ENCODE measurements at regions not wholly inside any gene's neighbourhood (a gene's known extent, or its start where the extent isn't known, plus 50 kb on each side); places are given as distances from the start of the nearest gene placed in this dataset.
A peak's percentile ranks its signal among the peaks of the same experiment; 100 is the strongest.

- H3K4ac ChIP-seq (ENCODE audit: low read depth, low read length), result no peak overlapping the region
- WGBS (ENCODE audit: extremely low coverage, insufficient coverage, low lambda C conversion rate), result no CpG with 5 or more reads among the region's 3 CpGs
- no peaks in the 10 kb centered on the region for H3K79me2 ChIP-seq (ENCODE audit: control insufficient read depth, insufficient read depth, low read length)
- H3K4me2 ChIP-seq (ENCODE audit: low read length), result no peak overlapping the region
- peaks cover 1% of the 10 kb centered on the region for H3K79me1 ChIP-seq (ENCODE audit: low read length)
- H2AK5ac ChIP-seq (ENCODE audit: low read length), result no peak overlapping the region
- H2BK120ac ChIP-seq (ENCODE audit: low read depth, low read length), result no peak overlapping the region
- H3K4me3 ChIP-seq (ENCODE audit: low read length), result no peak overlapping the region
- H3K56ac ChIP-seq (ENCODE audit: low read length), result no peak overlapping the region
- no peak overlapping the region for H2BK5ac ChIP-seq (ENCODE audit: low read length)
- no peak for DNase-seq
- no peak overlapping the region for H4K5ac ChIP-seq (ENCODE audit: low read length)
- H3K36me3 ChIP-seq (ENCODE audit: control insufficient read depth, insufficient read depth, low read length), result no peaks in the 10 kb centered on the region
- no peak overlapping the region for H2BK15ac ChIP-seq (replicated peaks; ENCODE audit: low read depth)
- H3K4me1 ChIP-seq (ENCODE audit: control insufficient read depth, low read depth, low read length), result no peaks in the 10 kb centered on the region
- H3K9ac ChIP-seq (ENCODE audit: low read length), result no peak overlapping the region
- no peak overlapping the region for H4K8ac ChIP-seq (ENCODE audit: low read depth, low read length)
- H3K27ac ChIP-seq (ENCODE audit: low read depth, low read length), result no peak overlapping the region
- H3K18ac ChIP-seq (ENCODE audit: low read length), result no peak overlapping the region
- H3K27me3 ChIP-seq (ENCODE audit: insufficient read depth, low read length, poor library complexity), result no peaks in the 10 kb centered on the region
- H3K23ac ChIP-seq (ENCODE audit: low read length), result no peak overlapping the region
Observed at GRCh38 chr6:76594109-76594508, 521.6 kb upstream of the IMPG1 start.

DNA sequence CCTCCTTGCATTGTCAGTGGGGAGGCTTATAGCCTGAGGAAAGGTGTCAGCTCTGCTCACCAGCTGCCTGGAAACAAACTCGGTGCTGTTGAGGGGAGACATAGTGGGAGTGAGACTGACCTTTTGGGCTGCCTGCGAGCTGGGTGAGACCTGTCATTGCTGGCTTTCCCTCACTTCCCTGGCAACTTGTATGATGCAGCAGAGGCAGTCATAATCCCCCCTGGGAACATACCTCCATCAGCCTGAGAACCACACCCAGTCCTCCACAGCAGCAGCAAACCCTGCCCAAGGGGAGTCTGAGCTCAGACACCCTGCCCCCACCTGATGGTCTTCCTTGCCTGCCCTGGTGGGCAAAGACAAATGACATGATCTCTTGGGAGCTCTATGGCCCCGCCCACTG lies 521.2 kb upstream of the IMPG1 start:
- Histone ChIP-seq H2BK15ac (replicated peaks; ENCODE audit: low read depth) (no peak overlapping the region), H3K4me1 (ENCODE audit: control insufficient read depth, low read depth, low read length) (no peaks in the 10 kb centered on the region), H3K18ac (ENCODE audit: low read length) (no peak overlapping the region), H3K27ac (ENCODE audit: low read depth, low read length) (no peak overlapping the region), H3K36me3 (ENCODE audit: control insufficient read depth, insufficient read depth, low read length) (no peaks in the 10 kb centered on the region), H4K8ac (ENCODE audit: low read depth, low read length) (no peak overlapping the region), H3K79me1 (ENCODE audit: low read length) (peaks cover 1% of the 10 kb centered on the region), H3K23ac (ENCODE audit: low read length) (no peak overlapping the region), H3K4me3 (ENCODE audit: low read length) (no peak overlapping the region), H3K27me3 (ENCODE audit: insufficient read depth, low read length, poor library complexity) (no peaks in the 10 kb centered on the region), H3K4ac (ENCODE audit: low read depth, low read length) (no peak overlapping the region), H4K5ac (ENCODE audit: low read length) (no peak overlapping the region), H3K9ac (ENCODE audit: low read length) (no peak overlapping the region), H3K4me2 (ENCODE audit: low read length) (no peak overlapping the region), H3K56ac (ENCODE audit: low read length) (no peak overlapping the region), H2AK5ac (ENCODE audit: low read length) (no peak overlapping the region), H2BK5ac (ENCODE audit: low read length) (no peak overlapping the region), H3K79me2 (ENCODE audit: control insufficient read depth, insufficient read depth, low read length) (no peaks in the 10 kb centered on the region), H2BK120ac (ENCODE audit: low read depth, low read length) (no peak overlapping the region)
- no CpG with 5 or more reads among the region's 3 CpGs for WGBS (ENCODE audit: extremely low coverage, insufficient coverage, low lambda C conversion rate)
- no peak for DNase-seq

GRCh38 chr6:76592566-76592965 lies 520.1 kb upstream of the IMPG1 start:
- Histone ChIP-seq H3K9ac (ENCODE audit: low read length) (no peak overlapping the region), H3K4ac (ENCODE audit: low read depth, low read length) (no peak overlapping the region), H3K27ac (ENCODE audit: low read depth, low read length) (no peak overlapping the region), H2BK5ac (ENCODE audit: low read length) (no peak overlapping the region), H3K27me3 (ENCODE audit: insufficient read depth, low read length, poor library complexity) (no peaks in the 10 kb centered on the region), H3K36me3 (ENCODE audit: control insufficient read depth, insufficient read depth, low read length) (no peaks in the 10 kb centered on the region), H2AK5ac (ENCODE audit: low read length) (no peak overlapping the region), H4K8ac (ENCODE audit: low read depth, low read length) (no peak overlapping the region), H4K5ac (ENCODE audit: low read length) (no peak overlapping the region), H3K56ac (ENCODE audit: low read length) (no peak overlapping the region), H3K4me1 (ENCODE audit: control insufficient read depth, low read depth, low read length) (no peaks in the 10 kb centered on the region), H3K18ac (ENCODE audit: low read length) (no peak overlapping the region), H2BK15ac (replicated peaks; ENCODE audit: low read depth) (no peak overlapping the region), H3K23ac (ENCODE audit: low read length) (no peak overlapping the region), H3K79me1 (ENCODE audit: low read length) (peaks cover 1% of the 10 kb centered on the region), H3K4me2 (ENCODE audit: low read length) (no peak overlapping the region), H3K79me2 (ENCODE audit: control insufficient read depth, insufficient read depth, low read length) (no peaks in the 10 kb centered on the region), H3K4me3 (ENCODE audit: low read length) (no peak overlapping the region), H2BK120ac (ENCODE audit: low read depth, low read length) (no peak overlapping the region)
- no peak for DNase-seq

GRCh38 chr6:76587271-76587670 lies 514.8 kb upstream of the IMPG1 start:
- no CpG with 5 or more reads among the region's 2 CpGs for WGBS (ENCODE audit: extremely low coverage, insufficient coverage, low lambda C conversion rate)
- Histone ChIP-seq H4K5ac (ENCODE audit: low read length) (no peak overlapping the region), H3K27me3 (ENCODE audit: insufficient read depth, low read length, poor library complexity) (no peaks in the 10 kb centered on the region)

GRCh38 chr6:76584121-76584520 lies 511.7 kb upstream of the IMPG1 start:
- Histone ChIP-seq H3K56ac (ENCODE audit: low read length) (no peak overlapping the region), H3K79me1 (ENCODE audit: low read length) (peaks cover 1% of the 10 kb centered on the region), H3K27ac (ENCODE audit: low read depth, low read length) (no peak overlapping the region), H3K79me2 (ENCODE audit: control insufficient read depth, insufficient read depth, low read length) (no peaks in the 10 kb centered on the region), H3K4ac (ENCODE audit: low read depth, low read length) (no peak overlapping the region), H3K18ac (ENCODE audit: low read length) (no peak overlapping the region), H2BK15ac (replicated peaks; ENCODE audit: low read depth) (no peak overlapping the region), H3K23ac (ENCODE audit: low read length) (no peak overlapping the region), H2BK120ac (ENCODE audit: low read depth, low read length) (no peak overlapping the region), H3K36me3 (ENCODE audit: control insufficient read depth, insufficient read depth, low read length) (no peaks in the 10 kb centered on the region), H4K8ac (ENCODE audit: low read depth, low read length) (no peak overlapping the region), H3K9ac (ENCODE audit: low read length) (no peak overlapping the region), H3K27me3 (ENCODE audit: insufficient read depth, low read length, poor library complexity) (no peaks in the 10 kb centered on the region), H2BK5ac (ENCODE audit: low read length) (no peak overlapping the region), H4K5ac (ENCODE audit: low read length) (no peak overlapping the region), H3K4me2 (ENCODE audit: low read length) (no peak overlapping the region), H2AK5ac (ENCODE audit: low read length) (no peak overlapping the region), H3K4me3 (ENCODE audit: low read length) (no peak overlapping the region), H3K4me1 (ENCODE audit: control insufficient read depth, low read depth, low read length) (peaks cover 2% of the 10 kb centered on the region)
- no CpG with 5 or more reads among the region's 2 CpGs for WGBS (ENCODE audit: extremely low coverage, insufficient coverage, low lambda C conversion rate)
- DNase-seq, result peak; percentile 61

More at GRCh38 chr6:76587271-76587670, 514.8 kb upstream of the IMPG1 start:
- no peak overlapping the region for H2BK5ac ChIP-seq (ENCODE audit: low read length)
- H3K9ac ChIP-seq (ENCODE audit: low read length), result no peak overlapping the region
- H2BK15ac ChIP-seq (replicated peaks; ENCODE audit: low read depth), result no peak overlapping the region
- no peak overlapping the region for H3K4ac ChIP-seq (ENCODE audit: low read depth, low read length)
- peaks cover 3% of the 10 kb centered on the region for H3K79me1 ChIP-seq (ENCODE audit: low read length)
- H3K79me2 ChIP-seq (ENCODE audit: control insufficient read depth, insufficient read depth, low read length), result no peaks in the 10 kb centered on the region
- H3K27ac ChIP-seq (ENCODE audit: low read depth, low read length), result no peak overlapping the region
- H3K23ac ChIP-seq (ENCODE audit: low read length), result no peak overlapping the region
- DNase-seq, result no peak
- H4K8ac ChIP-seq (ENCODE audit: low read depth, low read length), result no peak overlapping the region
- H2BK120ac ChIP-seq (ENCODE audit: low read depth, low read length), result no peak overlapping the region
- no peaks in the 10 kb centered on the region for H3K36me3 ChIP-seq (ENCODE audit: control insufficient read depth, insufficient read depth, low read length)
- H3K56ac ChIP-seq (ENCODE audit: low read length), result no peak overlapping the region
- no peak overlapping the region for H3K4me3 ChIP-seq (ENCODE audit: low read length)
- H3K18ac ChIP-seq (ENCODE audit: low read length), result no peak overlapping the region
- no peak overlapping the region for H3K4me2 ChIP-seq (ENCODE audit: low read length)
- peaks cover 2% of the 10 kb centered on the region for H3K4me1 ChIP-seq (ENCODE audit: control insufficient read depth, low read depth, low read length)
- no peak overlapping the region for H2AK5ac ChIP-seq (ENCODE audit: low read length)

DNA sequence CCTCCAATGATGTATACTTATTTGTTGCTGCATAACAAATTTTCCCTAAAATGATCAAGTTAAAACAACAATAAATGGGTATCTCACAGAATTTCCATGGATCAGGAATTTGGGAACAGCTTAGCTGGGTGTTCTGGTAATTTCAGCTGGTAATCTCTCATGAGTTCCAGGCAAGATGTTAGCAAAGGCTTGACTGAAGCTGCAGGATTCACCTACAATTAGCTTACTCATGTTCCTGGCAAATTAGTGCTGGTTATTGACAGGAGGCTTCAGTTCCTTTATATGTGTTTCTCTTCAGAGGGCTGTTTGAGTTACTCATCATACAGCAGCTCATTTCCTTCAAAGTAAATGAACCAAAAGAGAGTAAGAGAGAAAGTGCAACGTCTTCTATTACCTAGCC lies 506.3 kb upstream of the IMPG1 start:
- no peak overlapping the region for H3K4me3 ChIP-seq (ENCODE audit: low read length)
- H2BK120ac ChIP-seq (ENCODE audit: low read depth, low read length), result no peak overlapping the region
- no peak for DNase-seq
- no peaks in the 10 kb centered on the region for H3K36me3 ChIP-seq (ENCODE audit: control insufficient read depth, insufficient read depth, low read length)
- no peak overlapping the region for H2BK15ac ChIP-seq (replicated peaks; ENCODE audit: low read depth)
- H2AK5ac ChIP-seq (ENCODE audit: low read length), result no peak overlapping the region
- H3K79me1 ChIP-seq (ENCODE audit: low read length), result peaks cover 1% of the 10 kb centered on the region
- H4K5ac ChIP-seq (ENCODE audit: low read length), result no peak overlapping the region
- H3K27me3 ChIP-seq (ENCODE audit: insufficient read depth, low read length, poor library complexity), result no peaks in the 10 kb centered on the region
- no peaks in the 10 kb centered on the region for H3K79me2 ChIP-seq (ENCODE audit: control insufficient read depth, insufficient read depth, low read length)
- no peak overlapping the region for H3K4me2 ChIP-seq (ENCODE audit: low read length)
- no peak overlapping the region for H4K8ac ChIP-seq (ENCODE audit: low read depth, low read length)
- H2BK5ac ChIP-seq (ENCODE audit: low read length), result no peak overlapping the region
- no peak overlapping the region for H3K9ac ChIP-seq (ENCODE audit: low read length)
- H3K56ac ChIP-seq (ENCODE audit: low read length), result no peak overlapping the region
- no peak overlapping the region for H3K4ac ChIP-seq (ENCODE audit: low read depth, low read length)
- H3K18ac ChIP-seq (ENCODE audit: low read length), result no peak overlapping the region
- H3K4me1 ChIP-seq (ENCODE audit: control insufficient read depth, low read depth, low read length), result peaks cover 2% of the 10 kb centered on the region
- no peak overlapping the region for H3K27ac ChIP-seq (ENCODE audit: low read depth, low read length)
- H3K23ac ChIP-seq (ENCODE audit: low read length), result no peak overlapping the region
- no CpG with 5 or more reads among the region's 1 CpG for WGBS (ENCODE audit: extremely low coverage, insufficient coverage, low lambda C conversion rate)

All from mesendoderm (in vitro differentiated cells).